HG03442 (cell line): ENCODE measurements at regions not wholly inside any gene's neighbourhood (a gene's known extent, or its start where the extent isn't known, plus 50 kb on each side); places are given as distances from the start of the nearest gene placed in this dataset.

Source experiments
- ATAC-seq: cut with Tn5 transposase; IDR thresholded peaks from one replicate; pipeline ENCODE4 v1.9.1; 2021; ENCODE audit warnings: mild to moderate bottlenecking, moderate library complexity; ENCODE audit not compliant: unreplicated experiment

- ATAC-seq: no peak
Observed at GRCh38 chr1:87508247-87508787, 179.6 kb downstream of the LMO4 start.

DNA sequence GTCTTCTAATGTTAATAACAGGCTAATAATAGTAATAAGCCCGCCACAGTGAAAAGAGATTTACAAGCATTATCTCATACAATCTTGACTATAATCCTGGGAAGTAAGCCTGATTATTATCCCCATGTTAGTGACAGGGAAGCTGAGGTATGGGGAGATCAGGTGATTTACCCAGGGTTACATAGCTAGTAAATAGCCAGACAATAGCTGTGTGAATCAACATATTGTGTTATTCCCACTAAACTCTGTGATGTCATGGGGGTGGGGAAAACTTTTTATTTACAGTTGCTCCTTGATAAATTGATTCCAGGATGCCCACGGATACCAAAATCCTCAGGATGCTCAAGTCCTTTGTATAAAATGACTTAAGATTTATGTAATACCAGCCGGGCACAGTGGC, 181.9 kb downstream of the LMO4 start:
- ATAC-seq: no peak

DNA sequence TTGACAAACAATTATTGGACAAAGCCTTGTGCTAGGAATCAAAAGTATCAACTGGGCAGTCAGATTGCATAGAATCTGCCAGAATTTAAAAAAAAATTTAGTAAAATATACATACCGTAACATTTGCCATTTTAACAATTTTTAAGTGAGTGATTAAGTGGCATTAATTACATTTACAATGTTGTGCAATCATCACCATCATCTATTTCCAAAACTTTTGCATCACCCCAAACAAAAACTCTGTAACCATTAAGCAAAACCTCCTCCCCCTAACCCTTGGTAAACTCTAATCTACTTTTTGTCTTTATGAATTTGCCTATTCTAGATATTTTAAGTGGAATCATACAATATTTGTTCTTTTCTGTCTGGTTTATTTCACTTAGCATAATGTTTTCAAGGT, 182.8 kb downstream of the LMO4 start:
- no peak for ATAC-seq

- ATAC-seq: no peak
Observed at GRCh38 chr1:87512431-87512830, 183.8 kb downstream of the LMO4 start.

DNA sequence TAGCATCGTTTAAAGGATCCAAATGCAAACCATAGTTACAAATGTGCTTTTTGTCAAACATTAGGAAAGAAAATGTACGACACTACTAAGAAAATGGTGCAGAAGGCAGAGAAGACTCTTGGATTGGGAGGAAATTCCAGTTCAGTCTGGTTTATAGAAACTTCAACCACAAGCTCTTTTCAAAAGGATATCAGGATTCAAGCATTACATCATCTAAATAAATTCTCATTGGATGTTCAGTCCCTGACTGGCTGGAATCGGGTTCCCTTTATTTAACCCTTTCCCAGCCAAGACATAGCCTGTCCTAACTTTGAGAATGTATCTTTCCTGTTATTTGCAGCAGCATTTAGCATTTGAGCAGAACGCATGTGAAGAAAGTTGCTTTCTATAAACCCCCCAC, 184.6 kb downstream of the LMO4 start:
- no peak for ATAC-seq

DNA sequence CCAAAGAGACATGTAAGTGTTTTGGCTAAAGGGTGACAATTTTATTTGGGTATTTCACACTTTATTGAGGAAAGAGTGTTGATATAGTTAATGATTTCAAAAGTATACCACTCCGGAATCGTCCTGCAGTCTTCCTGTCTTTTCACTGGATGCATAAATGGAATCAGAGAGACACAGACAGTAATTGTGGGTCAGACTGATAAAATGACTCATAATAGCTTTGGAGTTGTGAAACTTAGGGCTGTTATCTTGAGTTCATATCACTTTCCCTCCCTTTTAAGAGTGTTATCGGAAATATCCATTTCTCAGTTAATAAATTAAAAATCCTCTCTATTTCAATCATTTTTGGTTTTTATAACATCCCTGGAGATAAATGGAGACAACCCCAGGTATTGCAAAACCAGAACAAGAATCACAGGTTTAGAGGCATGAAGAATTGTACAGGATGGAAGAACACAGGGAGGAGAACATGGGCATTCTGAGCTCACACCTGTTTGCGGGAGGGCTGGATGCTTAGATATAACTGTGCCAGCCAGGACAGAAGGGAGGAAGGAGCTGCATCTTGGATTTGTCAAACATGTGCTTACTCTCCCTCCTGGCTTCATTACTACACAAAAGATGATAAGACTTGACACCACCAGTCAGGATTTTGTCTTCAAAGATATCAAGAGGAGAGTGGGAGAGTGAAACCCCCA, 185.4 kb downstream of the LMO4 start:
- no peak for ATAC-seq

DNA sequence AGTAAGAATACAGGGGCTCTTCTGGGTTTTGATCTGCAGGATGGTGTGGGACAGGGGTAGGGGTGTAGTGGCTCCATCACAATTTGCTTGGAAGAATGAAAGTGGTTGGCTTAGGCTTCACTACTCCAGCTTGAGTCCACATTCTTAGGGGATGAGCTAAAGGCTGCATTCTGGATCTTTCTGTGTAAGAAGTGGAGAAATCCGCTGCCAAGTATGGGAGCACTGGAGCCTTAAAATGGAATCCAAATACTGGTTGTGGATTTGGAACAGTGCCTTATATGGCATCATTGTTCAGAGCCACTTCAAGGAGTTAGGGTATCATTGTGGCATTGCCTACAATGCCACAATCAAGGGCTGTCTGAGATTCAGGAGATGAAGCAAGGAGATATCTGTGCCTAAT, 187.1 kb downstream of the LMO4 start:
- ATAC-seq: no peak

GRCh38 chr1:87518794-87519193, 190.1 kb downstream of the LMO4 start:
- ATAC-seq: no peak

DNA sequence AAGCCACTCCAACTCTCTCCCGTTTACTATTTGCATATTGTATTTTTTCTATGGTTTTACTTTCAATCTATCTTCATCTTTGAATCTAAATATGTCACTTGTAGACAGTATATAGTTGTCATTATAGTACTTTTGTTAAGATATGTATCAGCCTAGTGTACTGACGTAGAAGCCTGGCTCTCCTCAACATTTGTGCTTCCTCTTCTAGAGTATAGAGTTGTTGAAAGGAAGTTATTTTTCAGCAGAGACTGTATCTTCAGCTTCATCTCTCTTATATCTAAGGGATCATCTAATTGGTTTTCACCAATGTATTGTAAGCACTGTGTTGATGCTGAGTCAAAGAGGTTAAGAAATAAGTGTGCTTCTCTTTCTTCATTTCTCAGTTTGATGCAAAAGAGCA, 192.8 kb downstream of the LMO4 start:
- ATAC-seq: no peak

- no peak for ATAC-seq
Observed at GRCh38 chr1:87523466-87523865, 194.8 kb downstream of the LMO4 start.

GRCh38 chr1:87524021-87524754, 195.5 kb downstream of the LMO4 start:
- ATAC-seq: no peak

- ATAC-seq: no peak
Observed at GRCh38 chr1:87528754-87529517, 200.3 kb downstream of the LMO4 start.

DNA sequence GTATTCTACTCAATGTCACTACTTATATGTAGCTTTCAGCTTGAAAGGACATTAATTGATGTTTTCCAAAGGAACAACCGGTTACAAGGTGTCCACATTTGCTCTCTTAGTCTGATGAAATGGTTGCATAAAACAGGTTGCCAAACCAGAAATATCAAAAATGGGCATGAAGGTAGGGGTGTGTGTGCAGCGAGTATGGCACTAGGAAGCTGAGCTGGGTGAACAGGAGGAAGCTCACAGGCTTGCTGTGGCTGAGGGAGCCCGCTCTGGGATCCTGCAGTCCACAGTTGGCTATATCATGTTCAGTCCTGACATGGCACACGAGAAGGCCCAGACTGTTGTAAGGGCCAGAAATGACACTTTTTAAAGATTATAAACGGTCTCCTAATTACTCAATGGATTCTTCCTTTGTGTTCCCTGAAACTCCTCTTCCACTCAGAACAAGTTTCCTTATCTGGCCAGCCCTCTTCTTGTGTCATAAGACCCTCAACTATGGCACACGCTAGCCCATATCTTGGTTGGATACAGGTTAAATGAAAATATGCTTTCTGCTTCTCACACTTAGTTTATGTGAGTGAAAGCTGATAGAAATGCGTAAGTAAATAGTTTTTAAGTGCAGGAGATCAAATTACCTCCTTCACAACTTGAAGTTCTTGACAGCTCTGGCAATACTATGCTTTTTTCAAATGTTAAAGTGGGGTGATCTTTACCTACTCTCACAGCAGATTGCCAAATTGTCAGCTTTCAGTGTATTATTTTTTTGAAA, 201.5 kb downstream of the LMO4 start:
- ATAC-seq: no peak

- ATAC-seq: no peak
Observed at GRCh38 chr1:87535551-87535950, 206.9 kb downstream of the LMO4 start.

DNA sequence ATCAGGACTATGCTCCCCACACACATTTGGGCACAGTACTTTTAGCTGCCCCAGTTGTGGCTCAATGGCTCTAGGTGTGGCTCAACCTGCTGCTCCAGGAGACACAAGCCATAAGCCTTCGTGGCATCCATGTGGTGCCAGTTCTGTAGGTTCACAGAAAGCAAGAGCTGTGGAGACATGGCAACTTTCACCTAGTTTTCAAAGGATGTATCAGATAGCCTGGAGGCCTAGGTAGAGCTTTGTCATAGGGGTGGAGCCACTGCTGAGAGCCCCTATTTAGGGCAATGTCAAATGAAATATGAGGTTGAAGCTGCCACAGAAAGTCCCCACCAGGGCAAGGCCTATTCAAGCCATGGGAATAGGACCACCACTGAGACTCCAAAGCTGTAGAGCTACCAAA, 210.5 kb downstream of the LMO4 start:
- no peak for ATAC-seq

- ATAC-seq: no peak
Observed at GRCh38 chr1:87542697-87543096, 214.0 kb downstream of the LMO4 start.

DNA sequence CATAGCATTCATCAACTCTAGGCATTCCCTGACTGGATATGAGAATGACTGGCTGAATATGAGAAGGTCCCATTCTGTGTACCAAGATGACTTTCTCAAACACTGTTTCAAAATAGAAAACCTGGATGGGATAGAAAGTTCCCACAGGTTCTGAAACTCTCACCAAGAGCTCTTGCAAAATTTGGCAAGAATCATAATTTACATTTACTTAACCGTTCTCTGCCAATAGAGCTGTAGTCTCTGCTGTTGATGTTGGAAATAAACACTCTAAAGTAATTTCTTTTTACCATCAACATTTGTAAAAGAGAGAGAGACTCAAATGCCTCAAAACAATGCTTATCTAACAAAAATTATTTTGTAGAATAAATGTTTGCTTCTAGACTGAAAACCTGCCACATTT, 221.1 kb downstream of the LMO4 start:
- ATAC-seq: no peak

- no peak for ATAC-seq
Observed at GRCh38 chr1:87553511-87553910, 224.8 kb downstream of the LMO4 start.

DNA sequence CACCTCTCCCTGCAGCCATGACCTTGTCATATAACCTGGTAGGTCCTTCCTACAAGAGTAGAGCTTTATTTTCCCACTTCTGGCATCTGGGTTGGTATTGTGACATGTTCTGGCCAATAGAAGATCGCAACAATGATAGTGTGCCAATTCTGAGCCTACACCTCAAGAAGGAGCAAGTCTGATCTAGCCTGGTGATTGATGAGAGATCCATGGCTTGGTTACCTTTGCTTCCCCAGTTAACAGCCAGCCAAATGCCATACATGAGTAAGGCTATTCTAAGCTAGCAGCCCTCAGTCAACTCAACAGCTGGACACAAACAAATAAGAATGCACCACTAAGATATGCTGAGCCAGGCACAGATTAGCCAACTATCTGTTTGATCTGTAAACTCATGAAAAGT, 226.7 kb downstream of the LMO4 start:
- no peak for ATAC-seq

DNA sequence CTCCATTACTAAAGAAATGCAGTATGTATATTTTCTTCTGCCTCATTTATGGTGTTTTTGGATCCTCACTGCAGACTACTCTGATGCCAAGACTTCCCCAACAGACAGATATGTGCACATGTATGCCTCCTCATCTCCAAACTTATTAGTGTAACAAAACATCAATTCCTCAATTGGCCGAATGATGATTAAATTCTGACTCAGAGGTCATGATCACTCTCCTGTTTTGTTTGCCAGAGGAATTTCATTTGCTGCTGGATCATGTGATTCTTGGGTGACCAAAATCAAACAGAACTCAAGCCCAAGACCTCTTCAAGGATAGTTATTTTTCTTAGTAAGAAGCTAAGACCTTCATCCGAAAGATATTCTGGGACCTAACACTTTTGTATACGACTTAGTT, 227.6 kb downstream of the LMO4 start:
- ATAC-seq: no peak

DNA sequence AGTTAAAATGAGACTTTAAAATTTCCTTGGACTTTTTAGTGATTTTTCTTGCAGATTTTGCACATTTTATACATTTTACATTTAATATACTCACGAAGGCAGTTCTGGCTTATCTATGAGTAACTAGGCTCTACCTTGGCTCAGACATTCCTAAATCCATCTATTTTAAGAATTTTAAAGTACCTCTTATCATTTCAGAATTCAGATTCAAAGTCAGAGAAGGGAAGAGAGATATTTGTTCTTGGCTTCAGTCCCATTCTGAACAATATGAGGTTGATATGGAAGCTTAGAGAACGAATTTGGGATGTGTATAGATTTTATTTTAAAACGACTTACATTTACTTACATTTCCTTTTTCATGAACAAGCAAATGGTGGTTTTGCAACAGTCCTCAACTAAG, 230.2 kb downstream of the LMO4 start:
- no peak for ATAC-seq
